GM12878 (cell line): ENCODE measurements at regions not wholly inside any gene's neighbourhood (a gene's known extent, or its start where the extent isn't known, plus 50 kb on each side); places are given as distances from the start of the nearest gene placed in this dataset.

Experiments used
- CHD4 ChIP-seq: fragments of 200-600 bp; sonication (generic); IDR thresholded peaks from 2 replicates; pipeline ENCODE4 v1.6.1; 2016; ENCODE audit warnings: mild to moderate bottlenecking
- HDAC2 ChIP-seq: fragments of 200-600 bp; sonication (generic); IDR thresholded peaks from 2 replicates; pipeline ENCODE4 v1.6.1; 2017
- IKZF2 ChIP-seq, 2 experiments: fragments of 450-650 bp; IDR thresholded peaks; 2 replicates each; pipeline ENCODE4 v1.6.1; 2017; ENCODE audit warnings: mild to moderate bottlenecking in 2 of 2, moderate library complexity in 2 of 2
- JUND ChIP-seq: IDR thresholded peaks from 2 replicates; pipeline ENCODE4 v1.6.1; 2012; ENCODE audit warnings: low read depth, mild to moderate bottlenecking, low read length, improper control_type of control experiment, moderate library complexity
- MTA3 ChIP-seq: IDR thresholded peaks from 2 replicates; pipeline ENCODE4 v1.6.1; 2012; ENCODE audit warnings: low read length, inconsistent platforms, borderline replicate concordance
- NR2C2 ChIP-seq: IDR thresholded peaks from 2 replicates; pipeline ENCODE4 v1.6.1; 2011; ENCODE audit warnings: borderline replicate concordance, low read depth; ENCODE audit not compliant: control insufficient read depth, insufficient read length
- POLR2A ChIP-seq: IDR thresholded peaks from 2 replicates; pipeline ENCODE4 v1.6.1; 2011; ENCODE audit warnings: low read depth, mild to moderate bottlenecking, low read length
- SIN3A ChIP-seq: IDR thresholded peaks from 2 replicates; pipeline ENCODE4 v1.6.1; 2012; ENCODE audit warnings: low read depth, low read length, improper control_type of control experiment
- SP1 ChIP-seq: IDR thresholded peaks from one replicate; pipeline ENCODE4 v1.6.1; 2011; ENCODE audit warnings: low read depth, low read length
- TF ChIP-seq, protein P1 (sequence below): IDR thresholded peaks from 2 replicates; pipeline ENCODE4 v1.6.1; 2011; ENCODE audit warnings: borderline replicate concordance, low read depth, mild to moderate bottlenecking, moderate library complexity, mixed read lengths, low read length; ENCODE audit not compliant: insufficient read depth; ENCODE audit errors: extremely low read length
- TF ChIP-seq, protein P2 (sequence below), 3 experiments: IDR thresholded peaks in 2 of 3; conservative IDR thresholded peaks in 1 of 3; 2 replicates each; pipeline ENCODE4 v1.5.1; 2011; ENCODE audit warnings: low read depth in 3 of 3, low read length in 3 of 3, mild to moderate bottlenecking in 3 of 3, control low read depth in 2 of 3, moderate library complexity in 2 of 3, inconsistent platforms in 1 of 3, mixed read lengths in 1 of 3; ENCODE audit not compliant: control insufficient read depth in 2 of 3, insufficient read depth in 1 of 3; ENCODE audit errors: extremely low read depth in 1 of 3
- TF ChIP-seq, protein P3 (sequence below): fragments of 450-650 bp; formaldehyde crosslinking; IDR thresholded peaks from 2 replicates; pipeline ENCODE4 v1.4.0; 2022; ENCODE audit warnings: mild to moderate bottlenecking, moderate library complexity
- TF ChIP-seq, protein P4 (sequence below): IDR thresholded peaks from 2 replicates; pipeline ENCODE4 v1.6.1; 2011; ENCODE audit warnings: low read depth, mild to moderate bottlenecking, low read length, moderate library complexity, borderline replicate concordance; ENCODE audit errors: extremely low read depth

DNA sequence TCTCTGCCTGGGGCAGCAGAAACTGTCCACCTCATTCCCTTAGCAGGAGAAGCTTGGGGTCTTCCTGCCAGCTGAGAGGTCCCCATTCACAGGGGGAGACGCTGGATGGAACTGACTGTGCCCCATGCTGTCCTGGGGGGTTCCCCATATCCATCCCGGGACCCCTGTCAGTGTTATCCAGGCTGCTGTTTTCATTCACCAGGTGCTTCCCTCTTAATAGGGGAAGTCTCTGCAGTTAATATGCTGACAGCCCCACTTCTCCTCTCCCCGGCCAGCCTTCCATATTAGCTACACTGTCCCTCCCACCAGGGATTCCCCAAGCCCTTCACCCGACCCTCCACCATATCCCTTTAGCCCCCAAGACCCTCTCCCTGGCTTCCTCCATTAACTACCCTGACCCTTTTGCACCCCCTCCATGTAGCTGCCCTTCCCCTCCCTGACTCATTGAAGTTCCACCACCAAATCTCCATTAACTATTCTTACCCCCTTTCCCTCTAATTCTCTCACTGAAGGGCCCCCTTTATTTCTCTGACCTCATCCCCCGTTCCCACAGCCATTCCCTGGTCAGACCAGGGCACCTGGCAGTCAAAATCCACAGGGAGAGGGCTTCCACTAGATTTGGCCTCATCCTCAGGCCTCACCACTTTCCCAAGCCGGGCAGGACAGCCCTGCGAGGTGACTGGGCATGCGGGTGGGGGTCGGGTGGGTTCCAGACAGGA, 92.0 kb upstream of the PAX2 start:
- no peak for TF ChIP-seq SIN3A
- no peak for TF ChIP-seq MTA3
- TF ChIP-seq, protein P1, sequence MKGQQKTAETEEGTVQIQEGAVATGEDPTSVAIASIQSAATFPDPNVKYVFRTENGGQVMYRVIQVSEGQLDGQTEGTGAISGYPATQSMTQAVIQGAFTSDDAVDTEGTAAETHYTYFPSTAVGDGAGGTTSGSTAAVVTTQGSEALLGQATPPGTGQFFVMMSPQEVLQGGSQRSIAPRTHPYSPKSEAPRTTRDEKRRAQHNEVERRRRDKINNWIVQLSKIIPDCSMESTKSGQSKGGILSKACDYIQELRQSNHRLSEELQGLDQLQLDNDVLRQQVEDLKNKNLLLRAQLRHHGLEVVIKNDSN: no peak
- TF ChIP-seq, protein P2, sequence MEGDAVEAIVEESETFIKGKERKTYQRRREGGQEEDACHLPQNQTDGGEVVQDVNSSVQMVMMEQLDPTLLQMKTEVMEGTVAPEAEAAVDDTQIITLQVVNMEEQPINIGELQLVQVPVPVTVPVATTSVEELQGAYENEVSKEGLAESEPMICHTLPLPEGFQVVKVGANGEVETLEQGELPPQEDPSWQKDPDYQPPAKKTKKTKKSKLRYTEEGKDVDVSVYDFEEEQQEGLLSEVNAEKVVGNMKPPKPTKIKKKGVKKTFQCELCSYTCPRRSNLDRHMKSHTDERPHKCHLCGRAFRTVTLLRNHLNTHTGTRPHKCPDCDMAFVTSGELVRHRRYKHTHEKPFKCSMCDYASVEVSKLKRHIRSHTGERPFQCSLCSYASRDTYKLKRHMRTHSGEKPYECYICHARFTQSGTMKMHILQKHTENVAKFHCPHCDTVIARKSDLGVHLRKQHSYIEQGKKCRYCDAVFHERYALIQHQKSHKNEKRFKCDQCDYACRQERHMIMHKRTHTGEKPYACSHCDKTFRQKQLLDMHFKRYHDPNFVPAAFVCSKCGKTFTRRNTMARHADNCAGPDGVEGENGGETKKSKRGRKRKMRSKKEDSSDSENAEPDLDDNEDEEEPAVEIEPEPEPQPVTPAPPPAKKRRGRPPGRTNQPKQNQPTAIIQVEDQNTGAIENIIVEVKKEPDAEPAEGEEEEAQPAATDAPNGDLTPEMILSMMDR (IDR thresholded peaks at IDR 0.05 in 2 of 3, conservative IDR thresholded peaks at IDR 0.05 in 1 of 3; ENCODE audit: control insufficient read depth in 2 of 3, extremely low read depth in 1 of 3, insufficient read depth in 1 of 3, low read depth in 3 of 3, low read length in 3 of 3): no peak
- TF ChIP-seq POLR2A: no peak
- TF ChIP-seq, protein P3, sequence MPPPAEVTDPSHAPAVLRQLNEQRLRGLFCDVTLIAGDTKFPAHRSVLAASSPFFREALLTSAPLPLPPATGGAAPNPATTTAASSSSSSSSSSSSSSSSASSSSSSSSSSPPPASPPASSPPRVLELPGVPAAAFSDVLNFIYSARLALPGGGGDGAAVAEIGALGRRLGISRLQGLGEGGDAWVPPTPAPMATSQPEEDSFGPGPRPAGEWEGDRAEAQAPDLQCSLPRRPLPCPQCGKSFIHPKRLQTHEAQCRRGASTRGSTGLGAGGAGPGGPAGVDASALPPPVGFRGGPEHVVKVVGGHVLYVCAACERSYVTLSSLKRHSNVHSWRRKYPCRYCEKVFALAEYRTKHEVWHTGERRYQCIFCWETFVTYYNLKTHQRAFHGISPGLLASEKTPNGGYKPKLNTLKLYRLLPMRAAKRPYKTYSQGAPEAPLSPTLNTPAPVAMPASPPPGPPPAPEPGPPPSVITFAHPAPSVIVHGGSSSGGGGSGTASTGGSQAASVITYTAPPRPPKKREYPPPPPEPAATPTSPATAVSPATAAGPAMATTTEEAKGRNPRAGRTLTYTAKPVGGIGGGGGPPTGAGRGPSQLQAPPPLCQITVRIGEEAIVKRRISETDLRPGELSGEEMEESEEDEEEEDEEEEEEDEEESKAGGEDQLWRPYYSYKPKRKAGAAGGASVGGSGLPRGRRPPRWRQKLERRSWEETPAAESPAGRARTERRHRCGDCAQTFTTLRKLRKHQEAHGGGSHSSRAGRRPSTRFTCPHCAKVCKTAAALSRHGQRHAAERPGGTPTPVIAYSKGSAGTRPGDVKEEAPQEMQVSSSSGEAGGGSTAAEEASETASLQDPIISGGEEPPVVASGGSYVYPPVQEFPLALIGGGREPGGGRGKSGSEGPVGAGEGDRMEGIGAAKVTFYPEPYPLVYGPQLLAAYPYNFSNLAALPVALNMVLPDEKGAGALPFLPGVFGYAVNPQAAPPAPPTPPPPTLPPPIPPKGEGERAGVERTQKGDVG: no peak
- no peak for TF ChIP-seq SP1
- no peak for TF ChIP-seq HDAC2
- TF ChIP-seq, protein P4, sequence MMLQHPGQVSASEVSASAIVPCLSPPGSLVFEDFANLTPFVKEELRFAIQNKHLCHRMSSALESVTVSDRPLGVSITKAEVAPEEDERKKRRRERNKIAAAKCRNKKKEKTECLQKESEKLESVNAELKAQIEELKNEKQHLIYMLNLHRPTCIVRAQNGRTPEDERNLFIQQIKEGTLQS: no peak
- TF ChIP-seq NR2C2: no peak
- no peak for TF ChIP-seq CHD4
- TF ChIP-seq IKZF2 (IDR thresholded peaks at IDR 0.05): no peak
- TF ChIP-seq JUND: no peak
